Liver (tissue), 7 donors: ENCODE measurements at regions not wholly inside any gene's neighbourhood (a gene's known extent, or its start where the extent isn't known, plus 50 kb on each side); places are given as distances from the start of the nearest gene placed in this dataset.

Source experiments
- DNase-seq: peaks from one replicate; pipeline ENCODE4 v3.0.0-alpha.2; 2017; ENCODE audit warnings: low spot score
- H3K27ac ChIP-seq, 2 donors: one replicate each; pipeline ENCODE4 v1.7.0; 2013; ENCODE audit warnings: inconsistent platforms in 2 of 2, low read length in 2 of 2, control low read depth in 1 of 2, low read depth in 1 of 2, mild to moderate bottlenecking in 1 of 2
- H3K27me3 ChIP-seq, 4 donors: one replicate each; pipeline versions ENCODE4 v1.6.1 to v1.7.0; 2013; ENCODE audit warnings: low read length in 3 of 4, inconsistent platforms in 1 of 4, mild to moderate bottlenecking in 1 of 4, moderate library complexity in 1 of 4; ENCODE audit not compliant: control insufficient read depth in 4 of 4, insufficient read depth in 4 of 4
- H3K36me3 ChIP-seq, 4 donors: one replicate each; pipeline versions ENCODE4 v1.6.1 to v1.7.0; 2013; ENCODE audit warnings: low read length in 3 of 4, mild to moderate bottlenecking in 3 of 4, low read depth in 1 of 4, moderate library complexity in 1 of 4; ENCODE audit not compliant: control insufficient read depth in 4 of 4, insufficient read depth in 3 of 4
- H3K4me1 ChIP-seq, 4 donors: one replicate each; pipeline versions ENCODE4 v1.6.1 to v1.7.0; 2013; ENCODE audit warnings: low read length in 3 of 4, mild to moderate bottlenecking in 3 of 4, moderate library complexity in 1 of 4; ENCODE audit not compliant: control insufficient read depth in 4 of 4, insufficient read depth in 4 of 4
- H3K4me3 ChIP-seq, 3 donors: one replicate each; pipeline versions ENCODE4 v1.6.1 to v1.7.0; 2013; ENCODE audit warnings: low read length in 3 of 3, control low read depth in 1 of 3, low read depth in 1 of 3, mild to moderate bottlenecking in 1 of 3
- H3K9ac ChIP-seq, 2 donors: one replicate each; pipeline ENCODE4 v1.7.0; 2013; ENCODE audit warnings: low read length in 2 of 2, mild to moderate bottlenecking in 2 of 2, moderate library complexity in 2 of 2, control low read depth in 1 of 2, low read depth in 1 of 2
- H3K9me3 ChIP-seq, 4 donors: one replicate each; pipeline versions ENCODE4 v1.6.1 to v1.7.0; 2013; ENCODE audit warnings: low read length in 3 of 4; ENCODE audit not compliant: control insufficient read depth in 4 of 4
- EGR1 ChIP-seq, 2 donors: IDR thresholded peaks; 2 replicates each; pipeline ENCODE4 v1.6.1; 2016 to 2018; ENCODE audit warnings: antibody characterized with exemption in 2 of 2, low read depth in 2 of 2
- FOXA1 ChIP-seq: IDR thresholded peaks from 2 replicates; pipeline ENCODE4 v1.6.1; 2016; ENCODE audit warnings: antibody characterized with exemption
- FOXA2 ChIP-seq: IDR thresholded peaks from 2 replicates; pipeline ENCODE4 v1.6.1; 2016; ENCODE audit warnings: antibody characterized with exemption
- GABPA ChIP-seq, 2 donors: IDR thresholded peaks in 1 of 2; conservative IDR thresholded peaks in 1 of 2; 2 replicates each; pipeline ENCODE4 v1.6.1; 2016; ENCODE audit warnings: antibody characterized with exemption in 2 of 2, mild to moderate bottlenecking in 1 of 2, moderate library complexity in 1 of 2
- HNF4A ChIP-seq, 2 donors: conservative IDR thresholded peaks; 2 replicates each; pipeline ENCODE4 v1.6.1; 2016; ENCODE audit warnings: antibody characterized with exemption in 2 of 2, mild to moderate bottlenecking in 2 of 2
- HNF4G ChIP-seq: IDR thresholded peaks from 2 replicates; pipeline ENCODE4 v1.6.1; 2016; ENCODE audit warnings: antibody characterized with exemption
- NR2F2 ChIP-seq: IDR thresholded peaks from 2 replicates; pipeline ENCODE4 v1.6.1; 2016; ENCODE audit warnings: antibody characterized with exemption
- RAD21 ChIP-seq, 2 donors: IDR thresholded peaks; 2 replicates each; pipeline ENCODE4 v1.6.1; 2016; ENCODE audit warnings: antibody characterized with exemption in 2 of 2, mild to moderate bottlenecking in 2 of 2
- SP1 ChIP-seq: IDR thresholded peaks from 2 replicates; pipeline ENCODE4 v1.6.1; 2018; ENCODE audit warnings: antibody characterized with exemption, mild to moderate bottlenecking
- TAF1 ChIP-seq: conservative IDR thresholded peaks from 2 replicates; pipeline ENCODE4 v1.6.1; 2016; ENCODE audit warnings: antibody characterized with exemption, mild to moderate bottlenecking
- YY1 ChIP-seq: IDR thresholded peaks from 2 replicates; pipeline ENCODE4 v1.6.1; 2016; ENCODE audit warnings: antibody characterized with exemption, mild to moderate bottlenecking
- WGBS: extraction: QIAGEN DNeasy Blood & Tissue Kit; methylation state at CpG from one replicate; pipeline ENCODE4 v1.1.7; 2013; 5-methylcytosine and 5-hydroxymethylcytosine counted together
- TF ChIP-seq, protein P1 (sequence below): IDR thresholded peaks from 2 replicates; pipeline ENCODE4 v1.6.1; 2016; ENCODE audit warnings: antibody characterized with exemption, mild to moderate bottlenecking
- TF ChIP-seq, protein P2 (sequence below): IDR thresholded peaks from 2 replicates; pipeline ENCODE4 v1.6.1; 2016; ENCODE audit warnings: antibody characterized with exemption
- TF ChIP-seq, protein P3 (sequence below): IDR thresholded peaks from 2 replicates; pipeline ENCODE4 v1.6.1; 2016; ENCODE audit warnings: antibody characterized with exemption
- donor health status: healthy.
- donor health status: healthy.
- donor health status: healthy.
- donor health status: healthy.

DNA sequence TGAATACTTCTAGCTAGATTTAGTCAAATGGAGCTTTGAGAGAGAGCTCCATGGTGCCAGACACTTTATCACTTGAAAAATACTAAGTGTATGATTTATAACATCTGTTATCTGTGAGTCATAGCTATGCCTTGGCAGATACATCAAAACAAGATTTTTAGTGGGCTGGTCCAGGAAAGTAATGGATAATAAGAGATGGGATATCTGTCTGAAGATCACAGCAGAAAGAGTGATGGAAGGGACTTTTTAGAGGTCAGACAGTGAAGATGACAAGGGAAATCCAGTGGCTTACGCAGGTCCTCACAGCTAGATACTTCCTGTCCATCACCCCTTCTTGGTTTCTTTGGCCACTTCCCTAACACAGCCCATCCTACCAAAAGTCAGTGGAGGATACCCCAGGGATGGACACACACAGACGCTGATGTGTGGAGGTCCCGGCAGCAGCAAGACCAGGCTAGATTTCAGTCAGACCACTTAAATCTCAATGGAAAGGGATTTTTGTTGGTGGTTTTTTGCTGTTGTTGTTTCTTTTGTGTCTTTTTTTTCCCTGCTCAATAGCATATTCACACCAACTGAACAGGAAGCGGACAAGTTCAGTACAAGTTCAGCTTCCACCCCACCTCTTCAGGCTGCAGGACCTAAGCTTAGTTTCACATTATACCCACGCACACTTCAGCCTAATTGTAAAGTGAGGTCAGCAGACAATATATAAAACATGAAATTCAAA is 209.3 kb downstream of the ALDH8A1 start:
- H3K9ac ChIP-seq = no peak overlapping the region
- H3K9me3 ChIP-seq = no peaks in the 10 kb centered on the region
- H3K4me3 ChIP-seq = no peak overlapping the region
- TF ChIP-seq NR2F2 (no peak), EGR1 (IDR thresholded peaks at IDR 0.05; ENCODE audit: low read depth in 2 of 2) (no peak), HNF4A (conservative IDR thresholded peaks at IDR 0.05) (no peak), RAD21 (IDR thresholded peaks at IDR 0.05) (no peak), TAF1 (no peak), FOXA1 (no peak), GABPA (IDR thresholded peaks at IDR 0.05 in 1 of 2, conservative IDR thresholded peaks at IDR 0.05 in 1 of 2) (no peak), HNF4G (no peak)
- TF ChIP-seq, protein P1, sequence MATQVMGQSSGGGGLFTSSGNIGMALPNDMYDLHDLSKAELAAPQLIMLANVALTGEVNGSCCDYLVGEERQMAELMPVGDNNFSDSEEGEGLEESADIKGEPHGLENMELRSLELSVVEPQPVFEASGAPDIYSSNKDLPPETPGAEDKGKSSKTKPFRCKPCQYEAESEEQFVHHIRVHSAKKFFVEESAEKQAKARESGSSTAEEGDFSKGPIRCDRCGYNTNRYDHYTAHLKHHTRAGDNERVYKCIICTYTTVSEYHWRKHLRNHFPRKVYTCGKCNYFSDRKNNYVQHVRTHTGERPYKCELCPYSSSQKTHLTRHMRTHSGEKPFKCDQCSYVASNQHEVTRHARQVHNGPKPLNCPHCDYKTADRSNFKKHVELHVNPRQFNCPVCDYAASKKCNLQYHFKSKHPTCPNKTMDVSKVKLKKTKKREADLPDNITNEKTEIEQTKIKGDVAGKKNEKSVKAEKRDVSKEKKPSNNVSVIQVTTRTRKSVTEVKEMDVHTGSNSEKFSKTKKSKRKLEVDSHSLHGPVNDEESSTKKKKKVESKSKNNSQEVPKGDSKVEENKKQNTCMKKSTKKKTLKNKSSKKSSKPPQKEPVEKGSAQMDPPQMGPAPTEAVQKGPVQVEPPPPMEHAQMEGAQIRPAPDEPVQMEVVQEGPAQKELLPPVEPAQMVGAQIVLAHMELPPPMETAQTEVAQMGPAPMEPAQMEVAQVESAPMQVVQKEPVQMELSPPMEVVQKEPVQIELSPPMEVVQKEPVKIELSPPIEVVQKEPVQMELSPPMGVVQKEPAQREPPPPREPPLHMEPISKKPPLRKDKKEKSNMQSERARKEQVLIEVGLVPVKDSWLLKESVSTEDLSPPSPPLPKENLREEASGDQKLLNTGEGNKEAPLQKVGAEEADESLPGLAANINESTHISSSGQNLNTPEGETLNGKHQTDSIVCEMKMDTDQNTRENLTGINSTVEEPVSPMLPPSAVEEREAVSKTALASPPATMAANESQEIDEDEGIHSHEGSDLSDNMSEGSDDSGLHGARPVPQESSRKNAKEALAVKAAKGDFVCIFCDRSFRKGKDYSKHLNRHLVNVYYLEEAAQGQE = no peak
- TF ChIP-seq, protein P2, sequence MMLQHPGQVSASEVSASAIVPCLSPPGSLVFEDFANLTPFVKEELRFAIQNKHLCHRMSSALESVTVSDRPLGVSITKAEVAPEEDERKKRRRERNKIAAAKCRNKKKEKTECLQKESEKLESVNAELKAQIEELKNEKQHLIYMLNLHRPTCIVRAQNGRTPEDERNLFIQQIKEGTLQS = no peak
- H3K4me1 ChIP-seq = peaks cover 0 to 7% (median 1%) of the 10 kb centered on the region in 4 donors
- WGBS = 78% methylated on average over 5 of the region's 5 CpGs
- no peak overlapping the region for H3K27ac ChIP-seq
- no peak for DNase-seq
- no peaks in the 10 kb centered on the region for H3K27me3 ChIP-seq
- H3K36me3 ChIP-seq = no peaks in the 10 kb centered on the region

DNA sequence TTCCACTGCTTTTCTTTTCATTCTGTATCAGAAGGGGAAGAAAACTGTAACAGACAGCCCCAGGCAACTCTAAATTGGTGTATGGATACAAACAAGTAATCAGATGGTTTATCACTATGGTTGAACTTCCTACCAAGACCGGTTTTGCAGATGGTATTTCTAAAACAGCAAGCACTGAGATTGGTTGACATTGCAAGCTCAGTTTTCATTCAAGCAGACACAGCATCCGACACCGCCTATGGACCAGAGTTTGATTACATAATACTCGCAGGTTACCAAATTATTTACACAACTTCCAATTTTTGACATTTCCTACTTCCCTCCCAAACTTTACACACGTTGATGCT is 209.9 kb downstream of the ALDH8A1 start:
- Histone ChIP-seq H3K27ac (no peak overlapping the region), H3K9ac (no peak overlapping the region), H3K27me3 (no peaks in the 10 kb centered on the region), H3K4me3 (no peak overlapping the region), H3K9me3 (no peaks in the 10 kb centered on the region), H3K36me3 (no peaks in the 10 kb centered on the region), H3K4me1 (peaks cover 0 to 7% (median 1%) of the 10 kb centered on the region in 4 donors)
- no peak for TF ChIP-seq GABPA (IDR thresholded peaks at IDR 0.05 in 1 of 2, conservative IDR thresholded peaks at IDR 0.05 in 1 of 2)
- TF ChIP-seq TAF1 = no peak
- no peak for TF ChIP-seq FOXA2
- TF ChIP-seq NR2F2 = no peak
- TF ChIP-seq SP1 = no peak
- no peak for TF ChIP-seq RAD21 (IDR thresholded peaks at IDR 0.05)
- no peak for TF ChIP-seq FOXA1
- TF ChIP-seq, protein P3, sequence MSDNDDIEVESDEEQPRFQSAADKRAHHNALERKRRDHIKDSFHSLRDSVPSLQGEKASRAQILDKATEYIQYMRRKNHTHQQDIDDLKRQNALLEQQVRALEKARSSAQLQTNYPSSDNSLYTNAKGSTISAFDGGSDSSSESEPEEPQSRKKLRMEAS = no peak
- TF ChIP-seq, protein P1 = no peak
- TF ChIP-seq YY1 = no peak
- no peak for TF ChIP-seq HNF4A (conservative IDR thresholded peaks at IDR 0.05)
- 60% methylated on average over 5 of the region's 5 CpGs for WGBS
- DNase-seq = no peak
